HCT116 (cell line): ENCODE measurements at regions not wholly inside any gene's neighbourhood (a gene's known extent, or its start where the extent isn't known, plus 50 kb on each side); places are given as distances from the start of the nearest gene placed in this dataset.

Experiments used
- ATAC-seq: fragments of 200-7000 bp; cut with Tn5 transposase; 2 replicates; pipeline ENCODE4 v1.9.1; 2020; ENCODE audit warnings: mild to moderate bottlenecking, moderate library complexity
- BruUV-seq: library from RNA; stranded (reverse); fragments of 400-500 nt; replicated peaks from 2 replicates; lab custom pipeline; 2021; lab: Mats Ljungman, UMichigan
- CTCF ChIA-PET: fragments of 300-600 bp; sonication (Branson Sonifier 250); formaldehyde crosslinking; loops from one replicate; lab custom pipeline; 2021; ENCODE audit warnings: antibody characterized with exemption; lab: Charles Lee
- POLR2A ChIA-PET: fragments of 300-600, 350-600 bp; sonication (Branson Sonifier 250); formaldehyde crosslinking; loops from one replicate; lab custom pipeline; 2021; ENCODE audit warnings: antibody characterized with exemption; lab: Charles Lee
- RAD21 ChIA-PET, 2 experiments: fragments of 300-600 bp; sonication (Branson Sonifier 250); formaldehyde crosslinking; loops; one replicate each; lab custom pipeline; 2023; ENCODE audit warnings: low total read pairs in 2 of 2; ENCODE audit not compliant: uncharacterized antibody in 2 of 2, unreplicated experiment in 2 of 2, low non-redundant PET in 1 of 2; lab: Charles Lee
- DNase-seq: peaks from one replicate; pipeline ENCODE4 v3.0.0-alpha.2; 2010; ENCODE audit warnings: low read depth, low spot score
- H2AFZ ChIP-seq: fragments of 200-600 bp; shearing (Covaris generic), sonication (generic); 2 replicates; pipeline ENCODE4 v1.6.1; 2017; ENCODE audit warnings: low read depth, mixed run types, mixed read lengths, antibody characterized with exemption, low read length; ENCODE audit not compliant: poor library complexity, severe bottlenecking
- H3K27ac ChIP-seq: 2 replicates; pipeline ENCODE4 v1.5.1; 2012; ENCODE audit warnings: low read depth, low read length
- H3K27me3 ChIP-seq: fragments of 200-600 bp; sonication (generic); 2 replicates; pipeline ENCODE4 v1.6.1; 2016; ENCODE audit warnings: mixed run types, low read length, mixed read lengths; ENCODE audit not compliant: insufficient read depth
- H3K36me3 ChIP-seq, 2 experiments: fragments of 200-500 bp in 1 of 2; fragments of 200-600 bp in 1 of 2; sonication (Bioruptor generic) in 1 of 2; sonication (generic) in 1 of 2; 2 replicates each; pipeline versions ENCODE4 v1.5.1 to v1.6.1; 2014 to 2016; ENCODE audit warnings: low read length in 2 of 2, inconsistent platforms in 1 of 2, mixed read lengths in 1 of 2, mixed run types in 1 of 2; ENCODE audit not compliant: insufficient read depth in 2 of 2, control insufficient read depth in 1 of 2
- H3K4me1 ChIP-seq, 2 experiments: fragments of 200-600 bp in 1 of 2; sonication (generic) in 1 of 2; 2 replicates each; pipeline versions ENCODE4 v1.5.1 to v1.6.1; 2012 to 2017; ENCODE audit warnings: low read length in 2 of 2, inconsistent platforms in 1 of 2, mild to moderate bottlenecking in 1 of 2, mixed read lengths in 1 of 2, mixed run types in 1 of 2, moderate library complexity in 1 of 2; ENCODE audit not compliant: insufficient read depth in 2 of 2, control insufficient read depth in 1 of 2
- H3K4me2 ChIP-seq: fragments of 200-600 bp; sonication (generic); 2 replicates; pipeline ENCODE4 v1.6.1; 2017; ENCODE audit warnings: mixed run types, low read length, mixed read lengths
- H3K4me3 ChIP-seq, 2 experiments: fragments of 200-600 bp in 1 of 2; sonication (generic) in 1 of 2; replicated peaks in 1 of 2; 2 replicates each; pipeline ENCODE4 v1.5.1; 2011 to 2016; ENCODE audit warnings: low read length in 2 of 2, control low read depth in 1 of 2, low read depth in 1 of 2, mild to moderate bottlenecking in 1 of 2, mixed read lengths in 1 of 2, mixed run types in 1 of 2
- H3K79me2 ChIP-seq: fragments of 200-600 bp; sonication (generic); 2 replicates; pipeline ENCODE4 v1.6.1; 2017; ENCODE audit warnings: mild to moderate bottlenecking, mixed run types, low read length, moderate library complexity, mixed read lengths; ENCODE audit not compliant: insufficient read depth
- H3K9ac ChIP-seq: fragments of 200-600 bp; sonication (generic); 2 replicates; pipeline ENCODE4 v1.6.1; 2016; ENCODE audit warnings: low read length, mixed read lengths
- H3K9me2 ChIP-seq: fragments of 200-600 bp; sonication (generic), shearing (Covaris generic); 2 replicates; pipeline ENCODE4 v1.6.1; 2017; ENCODE audit warnings: mixed run types, mild to moderate bottlenecking, moderate library complexity; ENCODE audit not compliant: insufficient read depth
- H3K9me3 ChIP-seq, 2 experiments: fragments of 200-500 bp in 1 of 2; fragments of 200-600 bp in 1 of 2; sonication (Bioruptor generic) in 1 of 2; sonication (generic) in 1 of 2; 2 replicates each; pipeline ENCODE4 v1.6.1; 2014 to 2017; ENCODE audit warnings: low read length in 2 of 2, mixed read lengths in 2 of 2, inconsistent platforms in 1 of 2, low read depth in 1 of 2, mild to moderate bottlenecking in 1 of 2, mixed run types in 1 of 2, moderate library complexity in 1 of 2; ENCODE audit not compliant: control insufficient read depth in 1 of 2, insufficient read depth in 1 of 2
- H4K20me1 ChIP-seq: fragments of 200-600 bp; sonication (generic), shearing (Covaris generic); 2 replicates; pipeline ENCODE4 v1.6.1; 2017; ENCODE audit warnings: mixed run types, mild to moderate bottlenecking, moderate library complexity; ENCODE audit not compliant: insufficient read depth
- CBX3 ChIP-seq: IDR thresholded peaks from 2 replicates; pipeline ENCODE4 v1.6.1; 2012; ENCODE audit warnings: low read depth
- CEBPB ChIP-seq: IDR thresholded peaks from 2 replicates; pipeline ENCODE4 v1.6.1; 2012; ENCODE audit warnings: low read depth
- ELF1 ChIP-seq: IDR thresholded peaks from 2 replicates; pipeline ENCODE4 v1.6.1; 2012; ENCODE audit warnings: low read depth, borderline replicate concordance
- EZH2 ChIP-seq: fragments of 200-600 bp; sonication (generic); IDR thresholded peaks from 2 replicates; pipeline ENCODE4 v1.6.1; 2017; ENCODE audit warnings: antibody characterized with exemption, mixed run types
- EZH2phosphoT487 ChIP-seq: fragments of 200-600 bp; IDR thresholded peaks from 2 replicates; pipeline ENCODE4 v1.6.1; 2018; ENCODE audit warnings: antibody characterized with exemption, borderline replicate concordance
- FOSL1 ChIP-seq: IDR thresholded peaks from 2 replicates; pipeline ENCODE4 v1.6.1; 2012; ENCODE audit warnings: low read depth
- JUND ChIP-seq: IDR thresholded peaks from 2 replicates; pipeline ENCODE4 v1.6.1; 2012
- POLR2A ChIP-seq: IDR thresholded peaks from 2 replicates; pipeline ENCODE4 v1.7.0; 2011; ENCODE audit warnings: borderline replicate concordance; ENCODE audit not compliant: insufficient read depth, insufficient read length; ENCODE audit errors: extremely low read depth
- POLR2AphosphoS5 ChIP-seq: IDR thresholded peaks from 2 replicates; pipeline ENCODE4 v1.6.1; 2011; ENCODE audit warnings: mild to moderate bottlenecking, low read depth, low read length, moderate library complexity
- RAD21 ChIP-seq: IDR thresholded peaks from 2 replicates; pipeline ENCODE4 v1.6.1; 2012; ENCODE audit warnings: low read depth, mild to moderate bottlenecking
- REST ChIP-seq: IDR thresholded peaks from 2 replicates; pipeline ENCODE4 v1.6.1; 2012; ENCODE audit warnings: low read depth
- SP1 ChIP-seq: IDR thresholded peaks from 2 replicates; pipeline ENCODE4 v1.6.1; 2012; ENCODE audit warnings: low read depth
- SRF ChIP-seq: IDR thresholded peaks from 2 replicates; pipeline ENCODE4 v1.6.1; 2012; ENCODE audit warnings: low read depth
- TCF7L2 ChIP-seq: IDR thresholded peaks from 2 replicates; pipeline ENCODE4 v1.7.0; 2011; ENCODE audit warnings: borderline replicate concordance, inconsistent platforms; ENCODE audit not compliant: insufficient read depth, insufficient read length; ENCODE audit errors: extremely low read depth
- ZNF274 ChIP-seq: fragments of 200-500 bp; sonication (Bioruptor generic); IDR thresholded peaks from 2 replicates; pipeline ENCODE4 v1.6.1; 2014; ENCODE audit warnings: mild to moderate bottlenecking, low read depth, low read length, inconsistent platforms
- intact Hi-C: fragments of 100-400 bp; cut with micrococcal nuclease; formaldehyde crosslinking; loops from 2 replicates; pipeline ENCODE4 v1.10.0; 2022
- TF ChIP-seq, protein P1 (sequence below): IDR thresholded peaks from 2 replicates; pipeline ENCODE4 v1.6.1; 2011; ENCODE audit warnings: mild to moderate bottlenecking, low read length, moderate library complexity; ENCODE audit not compliant: insufficient replicate concordance; ENCODE audit errors: extremely low read depth
- TF ChIP-seq, protein P2 (sequence below): IDR thresholded peaks from 2 replicates; pipeline ENCODE4 v1.6.1; 2012
- TF ChIP-seq, protein P3 (sequence below), 3 experiments: fragments of 200-600 bp in 1 of 3; sonication (generic) in 1 of 3; IDR thresholded peaks in 2 of 3; conservative IDR thresholded peaks in 1 of 3; 2 replicates each; pipeline ENCODE4 v1.5.1; 2012 to 2017; ENCODE audit warnings: low read depth in 2 of 3, low read length in 2 of 3, antibody characterized with exemption in 1 of 3, borderline replicate concordance in 1 of 3, control low read depth in 1 of 3, mild to moderate bottlenecking in 1 of 3, mixed read lengths in 1 of 3, mixed run types in 1 of 3, moderate library complexity in 1 of 3; ENCODE audit not compliant: insufficient read depth in 1 of 3

GRCh38 chr9:11893331-11893730 lies 799.9 kb upstream of the TYRP1 start:
- no peak overlapping the region for H3K9ac ChIP-seq
- no peak for DNase-seq
- POLR2A ChIA-PET: no interaction called here
- CTCF ChIA-PET: no interaction called here
- no peaks in the 10 kb centered on the region for H3K9me2 ChIP-seq
- RAD21 ChIA-PET: no interaction called here
- H2AFZ ChIP-seq: no peak overlapping the region
- intact Hi-C loops: no loop called here
- BruUV-seq: no TSS peak
- ATAC-seq: no peak
- H4K20me1 ChIP-seq: no peaks in the 10 kb centered on the region
- no peak overlapping the region for H3K27ac ChIP-seq
- H3K79me2 ChIP-seq: no peaks in the 10 kb centered on the region
- H3K36me3 ChIP-seq: no peaks in the 10 kb centered on the region; a peak in 1 of 4 replicates
- TF ChIP-seq SRF: no peak
- TF ChIP-seq EZH2: no peak
- TF ChIP-seq TCF7L2: no peak
- TF ChIP-seq ZNF274: no peak
- no peak for TF ChIP-seq SP1
- TF ChIP-seq, protein P1, sequence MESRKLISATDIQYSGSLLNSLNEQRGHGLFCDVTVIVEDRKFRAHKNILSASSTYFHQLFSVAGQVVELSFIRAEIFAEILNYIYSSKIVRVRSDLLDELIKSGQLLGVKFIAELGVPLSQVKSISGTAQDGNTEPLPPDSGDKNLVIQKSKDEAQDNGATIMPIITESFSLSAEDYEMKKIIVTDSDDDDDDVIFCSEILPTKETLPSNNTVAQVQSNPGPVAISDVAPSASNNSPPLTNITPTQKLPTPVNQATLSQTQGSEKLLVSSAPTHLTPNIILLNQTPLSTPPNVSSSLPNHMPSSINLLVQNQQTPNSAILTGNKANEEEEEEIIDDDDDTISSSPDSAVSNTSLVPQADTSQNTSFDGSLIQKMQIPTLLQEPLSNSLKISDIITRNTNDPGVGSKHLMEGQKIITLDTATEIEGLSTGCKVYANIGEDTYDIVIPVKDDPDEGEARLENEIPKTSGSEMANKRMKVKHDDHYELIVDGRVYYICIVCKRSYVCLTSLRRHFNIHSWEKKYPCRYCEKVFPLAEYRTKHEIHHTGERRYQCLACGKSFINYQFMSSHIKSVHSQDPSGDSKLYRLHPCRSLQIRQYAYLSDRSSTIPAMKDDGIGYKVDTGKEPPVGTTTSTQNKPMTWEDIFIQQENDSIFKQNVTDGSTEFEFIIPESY: no peak
- no peak for TF ChIP-seq ELF1
- TF ChIP-seq JUND: no peak
- no peak for TF ChIP-seq CEBPB
- no peak for TF ChIP-seq RAD21
- no peak for TF ChIP-seq EZH2phosphoT487
- no peak for TF ChIP-seq POLR2AphosphoS5
- TF ChIP-seq POLR2A: no peak
- no peak for TF ChIP-seq CBX3
- TF ChIP-seq REST: no peak
- TF ChIP-seq, protein P2, sequence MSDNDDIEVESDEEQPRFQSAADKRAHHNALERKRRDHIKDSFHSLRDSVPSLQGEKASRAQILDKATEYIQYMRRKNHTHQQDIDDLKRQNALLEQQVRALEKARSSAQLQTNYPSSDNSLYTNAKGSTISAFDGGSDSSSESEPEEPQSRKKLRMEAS: no peak
- no peak for TF ChIP-seq FOSL1
- TF ChIP-seq, protein P3, sequence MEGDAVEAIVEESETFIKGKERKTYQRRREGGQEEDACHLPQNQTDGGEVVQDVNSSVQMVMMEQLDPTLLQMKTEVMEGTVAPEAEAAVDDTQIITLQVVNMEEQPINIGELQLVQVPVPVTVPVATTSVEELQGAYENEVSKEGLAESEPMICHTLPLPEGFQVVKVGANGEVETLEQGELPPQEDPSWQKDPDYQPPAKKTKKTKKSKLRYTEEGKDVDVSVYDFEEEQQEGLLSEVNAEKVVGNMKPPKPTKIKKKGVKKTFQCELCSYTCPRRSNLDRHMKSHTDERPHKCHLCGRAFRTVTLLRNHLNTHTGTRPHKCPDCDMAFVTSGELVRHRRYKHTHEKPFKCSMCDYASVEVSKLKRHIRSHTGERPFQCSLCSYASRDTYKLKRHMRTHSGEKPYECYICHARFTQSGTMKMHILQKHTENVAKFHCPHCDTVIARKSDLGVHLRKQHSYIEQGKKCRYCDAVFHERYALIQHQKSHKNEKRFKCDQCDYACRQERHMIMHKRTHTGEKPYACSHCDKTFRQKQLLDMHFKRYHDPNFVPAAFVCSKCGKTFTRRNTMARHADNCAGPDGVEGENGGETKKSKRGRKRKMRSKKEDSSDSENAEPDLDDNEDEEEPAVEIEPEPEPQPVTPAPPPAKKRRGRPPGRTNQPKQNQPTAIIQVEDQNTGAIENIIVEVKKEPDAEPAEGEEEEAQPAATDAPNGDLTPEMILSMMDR (IDR thresholded peaks at IDR 0.05 in 2 of 3, conservative IDR thresholded peaks at IDR 0.05 in 1 of 3; ENCODE audit: borderline replicate concordance in 1 of 3, insufficient read depth in 1 of 3, low read depth in 2 of 3, low read length in 2 of 3): no peak
- no peak overlapping the region for H3K4me2 ChIP-seq
- no peaks in the 10 kb centered on the region for H3K4me1 ChIP-seq
- no peaks in the 10 kb centered on the region for H3K27me3 ChIP-seq
- no peak overlapping the region for H3K4me3 ChIP-seq
- peaks cover 10 to 17% of the 10 kb centered on the region in 2 experiments; a peak in 2 of 4 replicates for H3K9me3 ChIP-seq
